HG03159 (cell line): ENCODE measurements at regions not wholly inside any gene's neighbourhood (a gene's known extent, or its start where the extent isn't known, plus 50 kb on each side); places are given as distances from the start of the nearest gene placed in this dataset.
"Not testable (repeated sequence)": the region's sequence is repeated elsewhere in the genome, so short reads cannot be mapped to it uniquely, and the experiment has no call there.

Source experiments
- ATAC-seq: cut with Tn5 transposase; IDR thresholded peaks from one replicate; pipeline ENCODE4 v1.9.1; 2021; ENCODE audit warnings: mild to moderate bottlenecking, moderate library complexity; ENCODE audit not compliant: unreplicated experiment

DNA sequence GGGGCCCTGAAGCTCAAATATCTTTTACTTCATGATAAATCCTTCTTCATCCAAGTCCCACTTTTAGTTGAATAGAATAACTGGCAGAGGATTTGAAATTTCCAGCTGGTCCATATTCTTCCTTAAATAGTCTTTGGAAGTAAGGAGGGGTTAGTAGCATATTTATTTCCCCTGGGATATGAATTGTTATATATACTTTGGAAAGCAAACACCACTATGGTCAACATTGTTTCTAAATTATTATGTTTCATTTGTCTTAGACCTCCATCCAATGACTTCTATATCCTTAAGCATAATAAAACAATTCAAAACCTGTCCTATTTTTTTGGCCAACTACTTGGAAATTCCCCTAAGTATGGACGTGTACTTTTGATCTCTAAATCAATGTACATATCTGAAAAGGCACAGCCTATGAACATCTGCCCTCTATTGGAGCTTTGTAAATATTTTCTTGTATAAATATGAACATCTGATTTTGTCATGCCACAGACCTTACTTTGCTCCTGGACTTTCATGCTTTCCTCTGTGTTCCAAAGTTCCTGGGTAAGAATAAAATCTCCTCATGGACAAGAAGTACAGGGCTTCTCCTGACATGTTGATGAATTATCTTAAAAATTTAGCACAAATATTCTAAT, 1212.0 kb downstream of the GALC start:
- ATAC-seq: no peak

DNA sequence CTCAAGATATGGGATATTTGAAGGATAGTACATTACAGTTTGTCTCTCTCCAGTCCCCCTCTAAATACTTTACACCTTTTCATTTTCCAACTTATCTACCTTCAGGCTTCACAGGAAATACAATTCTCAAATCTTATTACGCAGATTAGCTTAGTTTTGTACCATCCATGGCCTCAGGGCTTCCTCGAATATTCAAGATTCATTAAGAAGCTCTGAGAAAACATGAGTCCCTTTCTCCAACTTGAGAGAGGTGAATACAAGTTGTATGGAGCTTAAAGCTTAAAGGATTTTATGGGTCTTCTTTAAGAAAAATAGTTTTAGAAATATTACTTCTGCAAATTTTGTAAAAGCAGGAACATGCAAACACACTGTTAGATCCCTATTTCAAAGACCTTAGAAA, 1212.5 kb downstream of the GALC start:
- no peak for ATAC-seq

DNA sequence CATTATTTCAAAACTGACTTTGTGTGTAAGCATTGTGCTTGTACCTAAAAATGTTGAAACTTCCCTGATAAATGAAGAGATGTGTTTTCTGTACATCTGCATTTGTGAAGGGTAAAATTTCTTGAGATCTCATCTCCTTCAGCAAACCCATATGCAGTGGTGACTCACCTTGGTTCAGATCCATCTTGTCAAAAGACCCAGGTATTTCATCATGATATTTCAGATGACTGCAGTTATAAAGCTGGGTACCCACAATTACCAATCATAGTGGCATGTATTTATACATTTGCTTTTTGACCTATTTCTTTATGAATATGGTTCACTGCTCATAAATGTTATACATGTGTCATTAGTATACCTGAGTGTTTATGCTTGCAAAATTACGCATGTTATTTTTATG, 1213.6 kb downstream of the GALC start:
- ATAC-seq: no peak

DNA sequence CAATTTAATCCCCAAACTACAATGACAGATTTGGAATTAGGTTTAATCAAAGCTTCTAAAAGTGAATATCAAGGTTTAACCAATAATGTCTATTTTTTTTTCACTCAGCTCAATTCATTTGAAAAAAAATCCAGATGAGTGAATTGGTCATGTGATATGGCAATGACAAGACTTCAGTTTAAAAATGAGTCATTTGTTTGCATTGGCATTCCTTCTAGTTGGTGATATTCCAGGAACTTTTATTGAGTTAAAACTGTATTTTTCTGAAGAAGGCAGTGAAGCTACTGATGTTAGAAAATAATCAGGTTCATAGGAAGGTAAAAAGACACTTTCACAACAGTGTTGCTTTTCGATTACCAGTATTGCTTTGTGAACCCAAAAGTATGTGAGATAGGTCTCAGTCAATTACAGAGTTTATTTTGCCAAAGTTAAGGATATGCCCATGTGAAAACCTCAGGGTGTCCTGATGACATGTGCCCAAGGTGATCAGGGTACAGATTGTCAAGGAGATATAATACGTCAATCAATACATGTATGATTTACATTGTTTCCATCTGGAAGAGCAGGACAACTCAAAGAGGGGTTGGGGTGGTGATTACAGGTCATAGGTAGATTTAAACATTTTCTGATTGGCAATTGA, 1214.9 kb downstream of the GALC start:
- no peak for ATAC-seq

DNA sequence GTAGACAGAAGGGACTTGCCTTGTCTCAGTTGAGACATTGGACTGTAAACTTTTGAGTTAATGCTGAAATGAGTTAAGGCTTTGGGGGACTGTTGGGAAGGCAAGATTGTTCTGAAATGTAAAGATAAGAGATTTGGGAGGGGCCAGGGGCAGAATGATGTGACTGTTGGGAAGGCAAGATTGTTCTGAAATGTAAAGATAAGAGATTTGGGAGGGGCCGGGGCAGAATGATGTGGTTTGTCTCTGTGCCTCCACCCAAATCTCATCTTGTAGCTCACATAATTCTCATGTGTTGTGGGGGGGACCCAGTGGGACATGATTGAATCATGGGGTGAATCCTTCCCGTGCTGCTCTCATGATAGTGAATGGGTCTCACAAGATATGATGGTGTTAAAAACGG, 1217.1 kb downstream of the GALC start:
- ATAC-seq: not testable (repeated sequence)

DNA sequence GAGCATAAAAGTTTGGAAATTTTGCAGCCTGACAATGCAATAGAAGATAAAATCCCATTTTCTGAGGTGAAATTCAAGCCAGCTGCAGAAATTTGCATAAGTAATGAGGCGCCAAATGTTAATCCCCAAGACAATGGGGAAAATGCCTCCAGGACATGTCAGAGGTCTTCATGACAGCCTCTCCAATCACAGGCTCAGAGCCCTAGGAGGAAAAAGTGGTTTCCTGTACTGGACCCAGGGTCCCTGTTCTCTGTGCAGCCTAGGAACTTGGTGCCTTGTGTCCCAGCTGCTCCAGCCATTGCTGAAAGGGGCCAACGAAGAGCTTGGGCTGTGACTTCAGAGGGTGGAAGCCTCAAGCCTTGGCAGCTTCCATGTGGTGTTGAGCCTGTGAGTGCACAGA, 1218.1 kb downstream of the GALC start:
- no peak for ATAC-seq

DNA sequence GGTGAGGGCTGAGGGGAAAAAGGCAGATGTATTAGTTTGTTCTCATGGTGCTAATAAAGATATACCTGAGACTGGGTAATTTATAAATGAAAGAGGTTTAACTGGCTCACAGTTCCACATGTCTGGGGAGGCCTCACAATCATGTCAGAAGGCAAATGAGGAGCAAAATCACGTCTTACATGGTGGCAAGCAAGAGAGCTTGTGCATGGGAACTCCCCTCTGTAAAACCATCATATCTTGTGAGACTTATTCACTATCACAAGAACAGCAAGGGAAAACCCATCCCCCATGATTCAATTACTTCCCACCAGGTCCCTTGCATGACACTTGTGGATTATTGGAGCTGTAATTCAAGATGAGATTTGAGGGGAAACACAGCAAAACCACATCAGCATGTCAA, 1220.9 kb downstream of the GALC start:
- ATAC-seq: no peak

GRCh38 chr14:86770186-86770585, 1222.8 kb downstream of the GALC start:
- ATAC-seq: no peak

GRCh38 chr14:86766469-86766868, 1226.5 kb downstream of the GALC start:
- ATAC-seq: no peak

GRCh38 chr14:86761611-86762010, 1231.4 kb downstream of the GALC start:
- ATAC-seq: no peak

DNA sequence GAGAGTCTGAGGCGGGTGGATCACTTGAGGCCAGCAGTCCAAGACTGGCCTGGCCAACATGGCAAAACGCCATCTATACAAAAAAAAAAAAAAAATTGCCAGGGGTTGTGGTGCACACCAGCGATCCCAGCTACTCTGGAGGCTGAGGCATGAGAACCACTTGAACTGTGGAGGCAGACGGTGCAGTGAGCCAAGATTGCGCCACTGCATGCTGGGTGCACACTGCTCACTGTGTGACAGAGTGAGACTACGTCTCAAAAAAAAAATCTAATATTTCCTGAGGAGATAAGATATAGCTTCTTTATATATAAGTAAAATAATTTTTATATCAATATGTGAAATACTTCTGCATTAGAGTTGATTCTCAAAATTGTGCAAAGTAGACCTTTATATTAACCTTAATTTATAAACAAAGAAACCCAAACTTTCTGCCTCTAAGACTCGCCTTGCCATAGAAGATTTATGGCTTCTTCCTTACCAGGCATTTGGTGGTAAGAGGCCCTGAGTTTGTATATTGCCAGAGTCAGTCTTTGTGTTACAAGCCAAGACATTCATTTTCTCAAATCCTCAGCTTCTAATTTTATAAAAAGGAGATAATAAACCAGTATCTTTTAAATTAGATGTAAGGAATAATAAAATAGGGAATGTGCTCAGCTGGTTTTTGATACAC, 1226.7 kb downstream of the FLRT2 start:
- ATAC-seq: no peak

DNA sequence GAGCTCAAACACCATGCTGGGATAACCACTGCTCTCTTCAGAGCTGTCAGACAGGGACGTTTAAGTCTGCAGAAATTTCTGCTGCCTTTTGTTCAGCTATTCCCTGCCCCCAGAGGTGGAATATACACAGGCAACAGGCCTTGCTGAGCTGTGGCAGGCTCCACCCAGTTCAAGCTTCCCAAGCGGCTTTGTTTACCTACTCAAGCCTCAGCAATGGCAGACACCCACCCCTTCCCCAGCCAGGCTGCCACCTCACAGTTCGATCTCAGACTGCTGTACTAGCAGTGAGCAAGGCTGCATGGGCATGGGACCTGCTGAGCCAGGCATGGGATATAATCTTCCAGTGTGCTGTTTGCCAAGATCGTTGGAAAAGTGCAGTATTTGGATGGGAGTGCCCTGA, 1220.5 kb downstream of the FLRT2 start:
- not testable (repeated sequence) for ATAC-seq

DNA sequence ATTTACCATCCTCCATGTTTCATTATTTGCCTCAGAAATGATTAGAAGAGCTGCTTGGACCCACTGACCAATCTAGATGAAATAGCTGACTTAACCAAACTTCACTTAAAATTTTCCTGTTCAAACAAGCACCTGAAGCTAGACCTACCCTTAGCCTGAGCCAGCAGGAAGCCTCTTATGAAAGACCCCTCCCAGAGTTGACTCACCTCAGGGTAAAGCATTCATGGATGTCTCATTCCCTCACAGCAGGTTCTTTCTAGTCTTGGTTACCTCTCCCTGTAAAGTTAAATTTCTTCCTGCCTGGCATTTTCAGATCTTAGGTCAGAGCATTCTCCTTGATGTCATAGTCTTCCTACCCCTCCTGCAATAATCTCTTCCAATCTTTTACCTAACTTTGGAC, 1209.8 kb downstream of the FLRT2 start:
- no peak for ATAC-seq

- not testable (repeated sequence) for ATAC-seq
Measured at GRCh38 chr14:86731427-86731826, 1201.5 kb downstream of the FLRT2 start.

- ATAC-seq: no peak
Measured at GRCh38 chr14:86723254-86723624, 1193.3 kb downstream of the FLRT2 start.

DNA sequence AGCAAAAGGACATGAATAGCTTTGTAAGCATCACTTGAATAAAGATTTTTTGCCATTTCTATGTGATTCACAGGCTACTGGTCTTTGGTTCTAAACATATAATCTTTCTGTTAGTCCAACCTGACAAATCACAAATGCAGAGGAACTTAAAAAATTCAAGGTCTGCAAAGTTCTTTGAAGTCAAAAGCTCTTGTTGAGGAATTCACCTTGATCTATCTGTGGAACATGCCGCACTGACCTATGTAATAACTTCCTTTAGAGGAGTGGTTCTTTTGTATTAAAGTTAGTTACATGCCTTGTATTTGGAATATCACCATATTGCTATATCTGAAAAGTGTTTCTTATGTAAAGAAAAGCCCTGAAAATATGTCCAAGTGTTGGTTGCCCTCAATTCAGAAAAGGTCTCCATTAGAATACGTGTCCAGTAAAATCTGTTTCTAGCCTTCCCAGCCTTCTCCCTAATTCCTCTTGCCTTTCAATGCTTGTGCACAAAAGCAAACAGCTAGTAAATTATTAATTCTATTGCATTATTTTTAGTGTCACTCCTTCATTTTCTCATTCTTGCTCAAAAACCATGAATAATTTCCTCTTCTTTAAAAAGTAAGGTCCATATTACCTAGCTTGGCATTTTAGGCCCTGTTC, 1192.8 kb downstream of the FLRT2 start:
- no peak for ATAC-seq

DNA sequence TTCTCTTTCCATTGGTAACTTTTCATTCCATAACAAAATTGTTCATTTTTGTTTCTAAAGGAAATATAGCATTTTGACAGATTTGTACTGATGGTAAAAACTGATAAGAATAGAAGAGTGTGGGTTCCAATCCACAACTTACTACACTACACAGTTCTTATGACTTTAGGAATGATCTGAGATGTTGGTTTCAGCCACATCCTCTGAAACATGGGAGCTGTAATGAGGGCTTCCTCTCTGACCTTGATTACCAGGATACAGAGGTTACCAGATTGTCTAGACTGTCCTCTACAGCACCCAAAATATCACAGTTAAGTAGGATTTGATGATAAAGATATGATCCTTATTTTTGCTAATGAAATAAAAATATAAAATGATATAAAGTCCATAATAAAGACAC, 1184.6 kb downstream of the FLRT2 start:
- no peak for ATAC-seq

DNA sequence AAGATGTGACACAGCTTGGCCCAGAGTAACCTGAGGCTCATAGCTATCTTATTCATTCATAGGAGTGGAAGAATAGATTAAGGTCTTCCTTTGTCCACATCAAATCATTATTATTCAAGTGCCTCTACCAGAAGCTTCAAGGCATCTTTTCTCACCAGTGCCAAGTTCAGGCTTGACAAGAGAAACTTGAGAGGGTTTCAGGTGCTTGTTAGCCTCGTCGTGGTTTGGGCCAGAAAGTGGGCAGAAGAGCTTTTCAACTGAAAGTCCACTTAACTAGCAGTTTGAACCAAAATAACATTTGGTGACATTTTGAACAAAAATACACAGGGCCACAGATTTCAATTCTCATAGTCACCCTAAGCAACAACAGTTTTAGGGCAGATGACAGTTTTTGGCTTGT, 1184.2 kb downstream of the FLRT2 start:
- no peak for ATAC-seq

- ATAC-seq: no peak
Measured at GRCh38 chr14:86712727-86713126, 1182.8 kb downstream of the FLRT2 start.

DNA sequence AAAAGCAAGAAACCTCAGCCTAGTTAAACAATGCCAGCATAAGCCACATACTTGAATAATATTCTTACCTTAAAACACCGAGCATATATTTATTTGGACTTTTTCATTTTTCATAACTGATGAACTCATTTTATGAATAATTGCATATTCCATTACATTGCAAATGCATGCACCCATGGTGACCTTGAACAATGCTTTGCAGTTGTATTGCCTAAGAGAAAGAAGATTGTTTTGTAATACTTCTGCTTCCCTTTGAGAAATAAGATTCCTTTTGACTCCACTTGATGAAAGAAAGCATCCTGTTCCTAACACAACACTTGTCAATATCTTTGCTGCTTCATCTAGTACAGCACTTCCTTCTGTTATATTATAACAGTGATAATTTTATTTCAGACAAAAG, 1182.2 kb downstream of the FLRT2 start:
- ATAC-seq: no peak

GRCh38 chr14:86708846-86709339, 1178.9 kb downstream of the FLRT2 start:
- ATAC-seq: no peak

DNA sequence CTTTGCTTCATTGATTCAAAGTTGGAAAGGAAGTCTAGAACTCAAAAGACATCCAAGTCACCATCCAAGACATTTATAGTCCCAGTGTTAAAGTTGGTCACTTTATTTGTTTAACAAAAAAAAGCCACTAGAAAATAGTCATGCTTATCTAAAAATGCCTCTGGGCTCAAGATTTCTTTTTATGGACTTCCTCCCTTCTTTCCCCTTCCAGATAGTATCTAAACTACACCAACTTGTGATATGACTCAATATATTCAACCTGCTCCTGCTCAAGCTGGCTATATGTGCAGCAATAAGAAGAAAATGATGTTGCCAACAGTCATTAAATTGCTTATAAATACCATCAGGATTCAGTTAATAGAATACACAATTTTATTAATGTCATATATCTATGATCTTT, 1177.1 kb downstream of the FLRT2 start:
- ATAC-seq: no peak
